ENCODE measurements at regions not wholly inside any gene's neighbourhood (a gene's known extent, or its start where the extent isn't known, plus 50 kb on each side); places are given as distances from the start of the nearest gene placed in this dataset.

- H3K27me3 ChIP-seq (replicated peaks; ENCODE audit: insufficient read depth, low read length): no peaks in the 10 kb centered on the region
- no peak overlapping the region for H3K27ac ChIP-seq (ENCODE audit: low read length)
- no peak overlapping the region for H2AFZ ChIP-seq (ENCODE audit: low read length)
- TF ChIP-seq, protein P1, sequence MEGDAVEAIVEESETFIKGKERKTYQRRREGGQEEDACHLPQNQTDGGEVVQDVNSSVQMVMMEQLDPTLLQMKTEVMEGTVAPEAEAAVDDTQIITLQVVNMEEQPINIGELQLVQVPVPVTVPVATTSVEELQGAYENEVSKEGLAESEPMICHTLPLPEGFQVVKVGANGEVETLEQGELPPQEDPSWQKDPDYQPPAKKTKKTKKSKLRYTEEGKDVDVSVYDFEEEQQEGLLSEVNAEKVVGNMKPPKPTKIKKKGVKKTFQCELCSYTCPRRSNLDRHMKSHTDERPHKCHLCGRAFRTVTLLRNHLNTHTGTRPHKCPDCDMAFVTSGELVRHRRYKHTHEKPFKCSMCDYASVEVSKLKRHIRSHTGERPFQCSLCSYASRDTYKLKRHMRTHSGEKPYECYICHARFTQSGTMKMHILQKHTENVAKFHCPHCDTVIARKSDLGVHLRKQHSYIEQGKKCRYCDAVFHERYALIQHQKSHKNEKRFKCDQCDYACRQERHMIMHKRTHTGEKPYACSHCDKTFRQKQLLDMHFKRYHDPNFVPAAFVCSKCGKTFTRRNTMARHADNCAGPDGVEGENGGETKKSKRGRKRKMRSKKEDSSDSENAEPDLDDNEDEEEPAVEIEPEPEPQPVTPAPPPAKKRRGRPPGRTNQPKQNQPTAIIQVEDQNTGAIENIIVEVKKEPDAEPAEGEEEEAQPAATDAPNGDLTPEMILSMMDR (IDR thresholded peaks at IDR 0.05; ENCODE audit: low read length): no peak
- TF ChIP-seq EZH2 (optimal IDR thresholded peaks at IDR 0.05; ENCODE audit: low read depth, low read length) (no peak), EZH2phosphoT487 (IDR thresholded peaks at IDR 0.05; ENCODE audit: low read length) (no peak)
- H3F3A ChIP-seq (ENCODE audit: insufficient read depth, low read length): no peaks in the 10 kb centered on the region
- H3K4me3 ChIP-seq (ENCODE audit: low read length): no peak overlapping the region
- no peaks in the 10 kb centered on the region for H3K4me1 ChIP-seq (ENCODE audit: low read length)
- DNase-seq: no peak
- H3K9me3 ChIP-seq (replicated peaks; ENCODE audit: insufficient read depth, low read length): no peaks in the 10 kb centered on the region
- H3K9me2 ChIP-seq (replicated peaks; ENCODE audit: insufficient read depth, low read length): no peaks in the 10 kb centered on the region
- H3K36me3 ChIP-seq (replicated peaks; ENCODE audit: insufficient read depth, low read length): no peaks in the 10 kb centered on the region
- H3K79me2 ChIP-seq (ENCODE audit: low read length): no peaks in the 10 kb centered on the region
- no peaks in the 10 kb centered on the region for H4K20me1 ChIP-seq (ENCODE audit: insufficient read depth, low read length)
- H3K9ac ChIP-seq (ENCODE audit: low read length): no peak overlapping the region
- H3K4me2 ChIP-seq (ENCODE audit: low read depth, low read length): no peak overlapping the region
Measured at GRCh38 chr5:4630031-4630430, 510.1 kb upstream of the ADAMTS16 start.

- H3K79me2 ChIP-seq (ENCODE audit: low read length): no peaks in the 10 kb centered on the region
- H3F3A ChIP-seq (ENCODE audit: insufficient read depth, low read length): no peaks in the 10 kb centered on the region
- H3K4me1 ChIP-seq (ENCODE audit: low read length): no peaks in the 10 kb centered on the region
- H3K36me3 ChIP-seq (replicated peaks; ENCODE audit: insufficient read depth, low read length): no peaks in the 10 kb centered on the region
- no peaks in the 10 kb centered on the region for H3K27me3 ChIP-seq (replicated peaks; ENCODE audit: insufficient read depth, low read length)
- DNase-seq: no peak
- no peak overlapping the region for H2AFZ ChIP-seq (ENCODE audit: low read length)
- H3K27ac ChIP-seq (ENCODE audit: low read length): no peak overlapping the region
- H4K20me1 ChIP-seq (ENCODE audit: insufficient read depth, low read length): no peaks in the 10 kb centered on the region
- TF ChIP-seq EZH2phosphoT487 (IDR thresholded peaks at IDR 0.05; ENCODE audit: low read length): no peak
- TF ChIP-seq, protein P1 (IDR thresholded peaks at IDR 0.05; ENCODE audit: low read length): no peak
- no peak for TF ChIP-seq EZH2 (optimal IDR thresholded peaks at IDR 0.05; ENCODE audit: low read depth, low read length)
- H3K4me3 ChIP-seq (ENCODE audit: low read length): no peak overlapping the region
- H3K9me2 ChIP-seq (replicated peaks; ENCODE audit: insufficient read depth, low read length): no peaks in the 10 kb centered on the region
- no peaks in the 10 kb centered on the region for H3K9me3 ChIP-seq (replicated peaks; ENCODE audit: insufficient read depth, low read length)
- no peak overlapping the region for H3K4me2 ChIP-seq (ENCODE audit: low read depth, low read length)
- H3K9ac ChIP-seq (ENCODE audit: low read length): no peak overlapping the region
Measured at GRCh38 chr5:4634342-4634741, 505.8 kb upstream of the ADAMTS16 start.

DNA sequence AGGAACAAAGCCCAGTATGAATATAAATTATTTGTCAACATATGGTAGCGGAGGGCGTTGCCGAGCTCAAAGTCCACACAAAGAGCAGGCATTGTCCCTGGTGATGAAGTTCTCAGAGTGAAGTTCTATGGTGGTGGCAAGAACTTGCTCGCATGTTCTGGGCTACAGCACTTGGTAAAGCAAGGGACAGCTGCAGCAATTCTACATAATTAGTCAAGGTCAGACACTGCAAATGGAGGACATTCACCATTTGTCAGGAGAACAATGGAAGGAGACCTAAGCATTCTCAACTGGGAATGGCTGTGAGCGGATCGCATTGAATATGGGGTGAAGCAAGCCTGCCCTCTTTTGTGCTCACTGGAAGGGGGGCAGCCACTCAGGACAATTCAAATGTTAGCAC is 503.8 kb upstream of the ADAMTS16 start:
- no peak overlapping the region for H3K4me3 ChIP-seq (ENCODE audit: low read length)
- no peaks in the 10 kb centered on the region for H3F3A ChIP-seq (ENCODE audit: insufficient read depth, low read length)
- H4K20me1 ChIP-seq (ENCODE audit: insufficient read depth, low read length): no peaks in the 10 kb centered on the region
- H3K9ac ChIP-seq (ENCODE audit: low read length): no peak overlapping the region
- no peaks in the 10 kb centered on the region for H3K9me3 ChIP-seq (replicated peaks; ENCODE audit: insufficient read depth, low read length)
- no peak for TF ChIP-seq EZH2phosphoT487 (IDR thresholded peaks at IDR 0.05; ENCODE audit: low read length)
- no peak overlapping the region for H2AFZ ChIP-seq (ENCODE audit: low read length)
- no peak for DNase-seq
- H3K4me2 ChIP-seq (ENCODE audit: low read depth, low read length): no peak overlapping the region
- no peaks in the 10 kb centered on the region for H3K4me1 ChIP-seq (ENCODE audit: low read length)
- no peaks in the 10 kb centered on the region for H3K27me3 ChIP-seq (replicated peaks; ENCODE audit: insufficient read depth, low read length)
- no peaks in the 10 kb centered on the region for H3K9me2 ChIP-seq (replicated peaks; ENCODE audit: insufficient read depth, low read length)
- no peaks in the 10 kb centered on the region for H3K36me3 ChIP-seq (replicated peaks; ENCODE audit: insufficient read depth, low read length)
- H3K27ac ChIP-seq (ENCODE audit: low read length): no peak overlapping the region
- H3K79me2 ChIP-seq (ENCODE audit: low read length): no peaks in the 10 kb centered on the region

- no peak for TF ChIP-seq EZH2phosphoT487 (IDR thresholded peaks at IDR 0.05; ENCODE audit: low read length)
- TF ChIP-seq, protein P1 (IDR thresholded peaks at IDR 0.05; ENCODE audit: low read length): no peak
- TF ChIP-seq EZH2 (optimal IDR thresholded peaks at IDR 0.05; ENCODE audit: low read depth, low read length): no peak
- no peaks in the 10 kb centered on the region for H3K9me3 ChIP-seq (replicated peaks; ENCODE audit: insufficient read depth, low read length)
- H3K27me3 ChIP-seq (replicated peaks; ENCODE audit: insufficient read depth, low read length): no peaks in the 10 kb centered on the region
- no peaks in the 10 kb centered on the region for H3F3A ChIP-seq (ENCODE audit: insufficient read depth, low read length)
- no peaks in the 10 kb centered on the region for H3K36me3 ChIP-seq (replicated peaks; ENCODE audit: insufficient read depth, low read length)
- no peak overlapping the region for H3K9ac ChIP-seq (ENCODE audit: low read length)
- DNase-seq: no peak
- no peak overlapping the region for H3K27ac ChIP-seq (ENCODE audit: low read length)
- H3K4me2 ChIP-seq (ENCODE audit: low read depth, low read length): no peak overlapping the region
- H4K20me1 ChIP-seq (ENCODE audit: insufficient read depth, low read length): no peaks in the 10 kb centered on the region
- no peaks in the 10 kb centered on the region for H3K9me2 ChIP-seq (replicated peaks; ENCODE audit: insufficient read depth, low read length)
- no peaks in the 10 kb centered on the region for H3K4me1 ChIP-seq (ENCODE audit: low read length)
- H2AFZ ChIP-seq (ENCODE audit: low read length): no peak overlapping the region
- no peak overlapping the region for H3K4me3 ChIP-seq (ENCODE audit: low read length)
- H3K79me2 ChIP-seq (ENCODE audit: low read length): no peaks in the 10 kb centered on the region
Measured at GRCh38 chr5:4639946-4640345, 500.2 kb upstream of the ADAMTS16 start.

All from MM.1S (cell line).